Parathyroid adenoma (tissue), 2 donors: ENCODE measurements at regions not wholly inside any gene's neighbourhood (a gene's known extent, or its start where the extent isn't known, plus 50 kb on each side); places are given as distances from the start of the nearest gene placed in this dataset.

Experiments used
- H2AFZ ChIP-seq: fragments of 300-600 bp; sonication (generic); one replicate; pipeline ENCODE4 v1.7.0; 2017; ENCODE audit warnings: antibody characterized with exemption, mild to moderate bottlenecking
- H3K27ac ChIP-seq: fragments of 300-600 bp; sonication (generic); one replicate; pipeline ENCODE4 v1.7.0; 2017
- H3K27me3 ChIP-seq: fragments of 300-600 bp; sonication (generic); one replicate; pipeline ENCODE4 v1.7.0; 2017; ENCODE audit warnings: low read length; ENCODE audit not compliant: control insufficient read depth, insufficient read depth
- H3K36me3 ChIP-seq: fragments of 300-600 bp; sonication (generic); one replicate; pipeline ENCODE4 v1.7.0; 2017; ENCODE audit warnings: low read length; ENCODE audit not compliant: control insufficient read depth, insufficient read depth
- H3K4me1 ChIP-seq: fragments of 300-600 bp; sonication (generic); one replicate; pipeline ENCODE4 v1.7.0; 2017; ENCODE audit warnings: control low read depth
- H3K4me2 ChIP-seq: fragments of 300-600 bp; sonication (generic); one replicate; pipeline ENCODE4 v1.7.0; 2017; ENCODE audit warnings: low read length
- H3K4me3 ChIP-seq: fragments of 300-600 bp; sonication (generic); one replicate; pipeline ENCODE4 v1.7.0; 2017; ENCODE audit warnings: low read depth, low read length
- H3K79me2 ChIP-seq: fragments of 300-600 bp; sonication (generic); one replicate; pipeline ENCODE4 v1.7.0; 2017; ENCODE audit warnings: control low read depth
- H3K9ac ChIP-seq: fragments of 300-600 bp; sonication (generic); one replicate; pipeline ENCODE4 v1.7.0; 2017; ENCODE audit warnings: mild to moderate bottlenecking
- H3K9me3 ChIP-seq: fragments of 300-600 bp; sonication (generic); one replicate; pipeline ENCODE4 v1.7.0; 2017; ENCODE audit warnings: low read length; ENCODE audit not compliant: control insufficient read depth
- CTCF ChIP-seq: fragments of 300-600 bp; sonication (generic); IDR thresholded peaks from one replicate; pipeline ENCODE4 v1.7.0; 2017; ENCODE audit warnings: antibody characterized with exemption, mild to moderate bottlenecking
- donor health status: primary hyperparathyroidism.

- Histone ChIP-seq H3K4me3 (no peak overlapping the region), H3K9me3 (no peaks in the 10 kb centered on the region), H2AFZ (no peak overlapping the region), H3K27ac (no peak overlapping the region), H3K9ac (no peak overlapping the region), H3K27me3 (no peaks in the 10 kb centered on the region), H3K4me1 (no peaks in the 10 kb centered on the region), H3K79me2 (no peaks in the 10 kb centered on the region), H3K36me3 (no peaks in the 10 kb centered on the region), H3K4me2 (no peak overlapping the region)
- TF ChIP-seq CTCF, result no peak
These were observed 196.4 kb upstream of the POM121L12 start for GRCh38 chr7:52838981-52839411.

GRCh38 chr7:52831321-52831720 lies 204.1 kb upstream of the POM121L12 start:
- no peaks in the 10 kb centered on the region for H3K79me2 ChIP-seq
- no peak overlapping the region for H3K4me2 ChIP-seq
- H3K4me3 ChIP-seq, result no peak overlapping the region
- no peaks in the 10 kb centered on the region for H3K9me3 ChIP-seq
- no peak overlapping the region for H3K9ac ChIP-seq
- no peak for TF ChIP-seq CTCF
- no peak overlapping the region for H2AFZ ChIP-seq
- H3K27ac ChIP-seq, result no peak overlapping the region
- H3K36me3 ChIP-seq, result no peaks in the 10 kb centered on the region
- H3K4me1 ChIP-seq, result no peaks in the 10 kb centered on the region
- H3K27me3 ChIP-seq, result no peaks in the 10 kb centered on the region

- H3K9ac ChIP-seq, result no peak overlapping the region
- no peaks in the 10 kb centered on the region for H3K9me3 ChIP-seq
- no peak overlapping the region for H3K4me3 ChIP-seq
- no peaks in the 10 kb centered on the region for H3K79me2 ChIP-seq
- no peaks in the 10 kb centered on the region for H3K27me3 ChIP-seq
- no peak overlapping the region for H3K27ac ChIP-seq
- TF ChIP-seq CTCF, result no peak
- no peaks in the 10 kb centered on the region for H3K36me3 ChIP-seq
- no peak overlapping the region for H2AFZ ChIP-seq
- H3K4me2 ChIP-seq, result no peak overlapping the region
- no peaks in the 10 kb centered on the region for H3K4me1 ChIP-seq
These were observed 204.6 kb upstream of the POM121L12 start for GRCh38 chr7:52830801-52831200.

- Histone ChIP-seq H3K9me3 (no peaks in the 10 kb centered on the region), H3K4me2 (no peak overlapping the region), H3K9ac (no peak overlapping the region), H3K36me3 (no peaks in the 10 kb centered on the region), H3K4me3 (no peak overlapping the region), H2AFZ (no peak overlapping the region), H3K27ac (no peak overlapping the region), H3K27me3 (no peaks in the 10 kb centered on the region), H3K4me1 (no peaks in the 10 kb centered on the region), H3K79me2 (no peaks in the 10 kb centered on the region)
- TF ChIP-seq CTCF, result no peak
These were observed 208.7 kb upstream of the POM121L12 start for GRCh38 chr7:52826515-52827265.

- no peak for TF ChIP-seq CTCF
- no peaks in the 10 kb centered on the region for H3K27me3 ChIP-seq
These were observed 209.8 kb upstream of the POM121L12 start for GRCh38 chr7:52825611-52826010.

More at GRCh38 chr7:52825611-52826010, 209.8 kb upstream of the POM121L12 start:
- Histone ChIP-seq H3K4me1 (no peaks in the 10 kb centered on the region), H3K4me2 (no peak overlapping the region), H3K9ac (no peak overlapping the region), H3K27ac (no peak overlapping the region), H2AFZ (no peak overlapping the region), H3K4me3 (no peak overlapping the region), H3K79me2 (no peaks in the 10 kb centered on the region), H3K9me3 (no peaks in the 10 kb centered on the region), H3K36me3 (no peaks in the 10 kb centered on the region)
